ENCODE measurements at regions not wholly inside any gene's neighbourhood (a gene's known extent, or its start where the extent isn't known, plus 50 kb on each side); places are given as distances from the start of the nearest gene placed in this dataset.

GRCh38 chr7:96800122-96800521, 90.5 kb upstream of the SEM1 start:
- TF ChIP-seq SRF (IDR thresholded peaks at IDR 0.05; ENCODE audit: low read depth, low read length) (no peak), RXRA (CRISPR knock-in tag; IDR thresholded peaks at IDR 0.05) (no peak), EZH2 (conservative IDR thresholded peaks at IDR 0.05; ENCODE audit: low read depth, low read length) (no peak), ZNF546 (CRISPR knock-in tag; conservative IDR thresholded peaks at IDR 0.05) (no peak), MTA1 (CRISPR knock-in tag; IDR thresholded peaks at IDR 0.05; ENCODE audit: borderline replicate concordance) (no peak), EP300 (IDR thresholded peaks at IDR 0.05; ENCODE audit: low read depth in 2 of 2, low read length in 2 of 2) (no peak), EP300 (CRISPR knock-in tag; IDR thresholded peaks at IDR 0.05; ENCODE audit: borderline replicate concordance) (no peak), TAF1 (CRISPR knock-in tag; IDR thresholded peaks at IDR 0.05) (no peak), ZNF282 (IDR thresholded peaks at IDR 0.05; ENCODE audit: partially characterized antibody) (no peak)
- TF ChIP-seq, protein P1, sequence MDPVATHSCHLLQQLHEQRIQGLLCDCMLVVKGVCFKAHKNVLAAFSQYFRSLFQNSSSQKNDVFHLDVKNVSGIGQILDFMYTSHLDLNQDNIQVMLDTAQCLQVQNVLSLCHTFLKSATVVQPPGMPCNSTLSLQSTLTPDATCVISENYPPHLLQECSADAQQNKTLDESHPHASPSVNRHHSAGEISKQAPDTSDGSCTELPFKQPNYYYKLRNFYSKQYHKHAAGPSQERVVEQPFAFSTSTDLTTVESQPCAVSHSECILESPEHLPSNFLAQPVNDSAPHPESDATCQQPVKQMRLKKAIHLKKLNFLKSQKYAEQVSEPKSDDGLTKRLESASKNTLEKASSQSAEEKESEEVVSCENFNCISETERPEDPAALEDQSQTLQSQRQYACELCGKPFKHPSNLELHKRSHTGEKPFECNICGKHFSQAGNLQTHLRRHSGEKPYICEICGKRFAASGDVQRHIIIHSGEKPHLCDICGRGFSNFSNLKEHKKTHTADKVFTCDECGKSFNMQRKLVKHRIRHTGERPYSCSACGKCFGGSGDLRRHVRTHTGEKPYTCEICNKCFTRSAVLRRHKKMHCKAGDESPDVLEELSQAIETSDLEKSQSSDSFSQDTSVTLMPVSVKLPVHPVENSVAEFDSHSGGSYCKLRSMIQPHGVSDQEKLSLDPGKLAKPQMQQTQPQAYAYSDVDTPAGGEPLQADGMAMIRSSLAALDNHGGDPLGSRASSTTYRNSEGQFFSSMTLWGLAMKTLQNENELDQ (CRISPR knock-in tag; IDR thresholded peaks at IDR 0.05; ENCODE audit: borderline replicate concordance), result no peak
- TF ChIP-seq, protein P2, sequence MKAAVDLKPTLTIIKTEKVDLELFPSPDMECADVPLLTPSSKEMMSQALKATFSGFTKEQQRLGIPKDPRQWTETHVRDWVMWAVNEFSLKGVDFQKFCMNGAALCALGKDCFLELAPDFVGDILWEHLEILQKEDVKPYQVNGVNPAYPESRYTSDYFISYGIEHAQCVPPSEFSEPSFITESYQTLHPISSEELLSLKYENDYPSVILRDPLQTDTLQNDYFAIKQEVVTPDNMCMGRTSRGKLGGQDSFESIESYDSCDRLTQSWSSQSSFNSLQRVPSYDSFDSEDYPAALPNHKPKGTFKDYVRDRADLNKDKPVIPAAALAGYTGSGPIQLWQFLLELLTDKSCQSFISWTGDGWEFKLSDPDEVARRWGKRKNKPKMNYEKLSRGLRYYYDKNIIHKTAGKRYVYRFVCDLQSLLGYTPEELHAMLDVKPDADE (CRISPR knock-in tag; IDR thresholded peaks at IDR 0.05), result no peak
